LoVo (cell line): ENCODE measurements at regions not wholly inside any gene's neighbourhood (a gene's known extent, or its start where the extent isn't known, plus 50 kb on each side); places are given as distances from the start of the nearest gene placed in this dataset.

Experiments
- DNase-seq: peaks from one replicate; pipeline ENCODE4 v3.0.0-alpha.2; 2016; ENCODE audit warnings: low spot score

DNA sequence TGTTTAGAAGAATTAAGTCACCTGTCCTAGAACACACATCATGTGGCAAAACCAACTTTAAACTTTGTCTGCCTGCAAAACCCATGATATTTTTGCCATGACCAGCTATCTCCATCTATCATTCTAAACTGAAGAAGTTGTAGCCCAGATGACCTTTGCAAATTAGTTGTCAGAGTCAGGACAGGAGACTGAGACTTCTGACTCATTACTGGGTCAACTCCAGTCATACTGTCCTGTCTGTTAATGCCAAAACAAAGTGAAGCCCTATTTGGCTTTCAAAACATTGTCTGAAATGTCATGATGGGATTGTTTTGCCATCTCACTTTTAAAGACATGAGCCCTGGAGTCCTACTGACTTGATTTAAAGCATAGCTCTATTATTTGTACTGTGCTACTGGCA, 365.7 kb upstream of the CPEB2 start:
- DNase-seq: no peak

GRCh38 chr4:14640476-14640875, 361.8 kb upstream of the CPEB2 start:
- no peak for DNase-seq

DNA sequence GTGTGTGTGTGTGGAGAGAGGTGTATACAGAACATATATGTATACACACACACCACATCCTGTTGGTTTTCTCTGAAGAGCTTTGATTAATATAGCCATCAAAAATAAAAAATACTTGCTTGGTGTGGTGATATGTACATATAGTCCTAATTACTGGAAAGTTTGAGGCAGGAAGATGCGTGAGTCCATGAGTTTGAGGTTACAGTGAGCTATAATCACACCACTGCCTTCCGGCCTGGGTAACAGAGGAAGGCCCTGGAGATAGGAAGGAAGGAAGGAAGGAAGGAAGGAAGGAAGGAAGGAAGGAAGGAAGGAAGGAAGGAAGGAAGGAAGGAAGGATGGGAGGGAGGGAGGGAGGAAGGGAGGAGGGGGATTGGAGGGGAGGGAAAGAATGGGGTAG, 360.4 kb upstream of the CPEB2 start:
- DNase-seq: no peak

DNA sequence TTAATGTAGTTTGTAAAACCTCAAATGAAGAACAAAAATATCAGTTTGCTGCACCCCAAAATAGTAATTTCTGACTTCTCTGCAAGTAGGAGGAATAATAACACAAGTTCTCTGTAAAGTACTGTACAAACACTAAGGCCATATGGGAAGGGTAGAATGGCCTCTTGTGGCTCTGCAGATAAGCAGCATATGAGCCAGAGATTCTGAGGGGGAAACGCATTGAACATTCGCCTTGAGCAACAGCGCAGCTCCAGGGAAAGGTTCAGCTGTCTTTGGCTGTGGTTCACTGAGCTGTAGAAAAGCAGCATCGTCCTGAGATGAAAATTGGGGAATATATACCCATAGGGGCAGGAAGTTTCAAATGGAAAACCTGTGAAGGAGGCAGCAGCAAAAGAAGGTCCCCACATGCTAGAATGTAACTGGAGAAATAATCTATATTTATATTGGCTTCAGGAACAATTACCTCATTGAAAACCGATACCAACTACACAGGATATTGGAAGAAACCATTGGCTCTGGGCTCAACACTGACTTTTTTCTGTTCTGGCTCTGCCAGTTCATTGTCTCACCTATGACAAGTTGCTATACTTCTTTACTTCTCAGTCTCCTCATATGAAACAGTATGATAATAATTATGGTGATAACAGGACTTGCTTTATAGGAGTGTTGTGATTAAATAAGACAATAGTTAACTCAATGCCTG, 357.6 kb upstream of the CPEB2 start:
- DNase-seq: no peak

DNA sequence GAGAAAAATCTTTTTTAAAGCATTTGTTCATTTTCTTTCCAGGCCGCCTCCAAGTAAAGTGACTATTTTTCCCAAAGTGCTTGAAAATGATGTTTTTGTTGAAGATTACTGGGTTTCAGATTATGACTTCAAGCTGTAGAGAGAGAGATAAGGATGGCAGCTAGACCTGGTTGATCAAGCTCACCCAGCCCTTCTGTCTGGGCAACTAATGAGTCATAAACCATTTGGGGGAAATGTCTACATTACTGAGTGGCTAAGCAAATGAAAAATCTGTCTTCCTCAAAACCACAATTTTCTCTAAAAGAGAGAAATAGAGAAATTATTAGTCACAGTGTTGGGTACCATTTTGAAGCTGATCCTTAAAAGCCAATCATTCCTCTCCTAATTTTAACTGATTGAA, 355.4 kb upstream of the CPEB2 start:
- no peak for DNase-seq

DNA sequence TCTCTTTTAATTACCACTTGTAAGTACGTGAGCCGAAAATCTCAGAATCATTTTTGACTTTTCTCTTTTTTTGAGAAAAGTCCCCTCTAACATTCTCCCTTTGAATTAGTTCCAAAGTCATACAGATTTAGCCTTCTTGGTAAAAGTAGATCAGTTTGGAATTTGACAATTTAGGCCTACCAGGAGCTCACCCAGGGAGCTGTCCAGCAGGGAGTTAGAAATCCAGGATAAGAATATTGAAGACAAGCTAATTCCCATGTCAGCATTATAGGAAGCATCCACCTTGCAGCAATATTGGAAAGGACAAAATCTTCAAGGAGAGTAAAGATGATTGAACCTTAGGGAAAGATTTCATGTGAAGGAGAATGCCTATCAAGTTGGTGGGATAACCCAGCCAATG, 352.2 kb upstream of the CPEB2 start:
- no peak for DNase-seq

DNA sequence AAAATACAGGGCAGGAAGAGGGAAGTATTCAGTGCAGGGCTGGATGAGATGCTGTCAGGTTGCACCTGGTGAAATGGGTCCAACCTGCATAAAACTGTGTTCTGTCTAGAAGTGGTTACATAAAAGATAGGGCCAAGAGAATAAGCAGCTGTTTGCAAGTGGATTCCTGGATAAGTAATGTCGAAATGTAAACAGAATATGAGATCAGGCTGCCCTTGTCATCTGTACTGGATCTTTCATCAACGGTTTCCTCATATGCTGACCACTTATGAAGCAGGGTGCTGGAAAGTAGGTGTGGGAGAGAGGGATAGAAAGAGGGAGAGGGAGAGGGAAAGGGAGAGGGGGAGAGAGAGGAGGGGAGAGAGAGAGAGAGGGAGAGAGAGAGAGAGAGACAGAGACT, 349.8 kb upstream of the CPEB2 start:
- DNase-seq: no peak

GRCh38 chr4:14653338-14653737, 348.9 kb upstream of the CPEB2 start:
- no peak for DNase-seq

- DNase-seq: no peak
Observed at GRCh38 chr4:14659286-14659685, 343.0 kb upstream of the CPEB2 start.

DNA sequence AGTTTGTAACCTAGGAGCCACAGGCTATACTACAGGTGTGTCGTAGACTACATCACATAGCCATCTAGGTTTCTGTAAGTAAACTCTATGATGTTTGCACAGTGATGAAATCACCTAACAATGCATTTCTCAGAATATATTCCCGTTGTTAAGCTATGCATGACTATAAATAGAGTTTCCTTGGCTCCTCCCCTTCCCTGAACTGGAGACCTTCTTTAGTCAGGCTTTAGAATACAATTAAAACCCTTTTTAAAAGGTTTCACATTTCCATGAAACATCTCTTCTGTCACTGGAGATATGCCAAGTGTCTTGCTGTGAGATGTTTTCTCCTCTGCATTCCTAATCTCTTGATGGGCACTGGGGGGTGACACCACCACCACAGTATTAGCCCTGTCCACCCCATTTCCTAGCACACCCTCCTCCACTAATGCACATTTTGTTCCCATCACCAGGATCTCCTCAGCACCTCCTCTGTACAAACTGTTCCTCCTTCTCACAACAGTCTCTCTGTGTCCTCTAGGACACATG, 334.6 kb upstream of the CPEB2 start:
- DNase-seq: no peak

- DNase-seq: no peak
Observed at GRCh38 chr4:14668296-14668695, 334.0 kb upstream of the CPEB2 start.

DNA sequence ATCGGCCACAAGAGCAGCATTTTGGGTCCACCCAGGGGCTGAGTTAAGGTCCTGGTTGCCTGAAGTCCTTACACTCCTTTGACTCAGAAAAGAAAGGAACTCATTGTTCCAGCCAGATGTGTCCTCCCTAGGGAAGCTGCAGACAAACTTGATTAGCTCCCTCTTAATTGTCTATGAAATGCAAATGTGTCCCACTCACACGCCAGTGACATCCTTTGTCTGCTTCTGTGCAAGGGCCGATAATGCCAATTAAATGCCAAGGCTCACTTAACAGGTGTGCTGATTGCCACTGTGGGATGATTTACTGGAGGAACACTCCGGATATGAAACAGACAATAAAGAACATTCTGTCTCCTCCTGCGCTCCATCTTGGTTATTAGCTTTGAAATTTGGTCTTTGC, 332.9 kb upstream of the CPEB2 start:
- DNase-seq: no peak

DNA sequence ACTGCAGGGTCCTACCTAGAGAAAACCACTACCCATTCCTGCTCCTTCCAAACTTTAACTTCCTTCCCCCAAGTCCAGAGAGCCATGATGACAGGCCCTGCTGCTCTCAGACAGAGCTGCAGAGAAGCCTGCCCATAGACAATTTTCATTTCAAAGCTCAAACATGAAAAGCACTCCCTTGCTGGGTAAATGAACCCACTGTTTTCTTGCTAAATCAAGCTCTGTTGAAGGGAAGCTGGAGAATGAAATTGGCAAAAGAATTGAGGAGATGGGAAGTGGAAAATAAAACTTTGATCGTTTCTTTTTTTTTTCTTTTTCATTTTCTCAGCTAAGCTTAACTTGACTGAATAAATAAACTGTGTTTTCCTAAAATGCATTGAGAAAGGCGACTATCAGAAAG, 331.1 kb upstream of the CPEB2 start:
- no peak for DNase-seq

- DNase-seq: no peak
Observed at GRCh38 chr4:14675279-14675985, 326.8 kb upstream of the CPEB2 start.

DNA sequence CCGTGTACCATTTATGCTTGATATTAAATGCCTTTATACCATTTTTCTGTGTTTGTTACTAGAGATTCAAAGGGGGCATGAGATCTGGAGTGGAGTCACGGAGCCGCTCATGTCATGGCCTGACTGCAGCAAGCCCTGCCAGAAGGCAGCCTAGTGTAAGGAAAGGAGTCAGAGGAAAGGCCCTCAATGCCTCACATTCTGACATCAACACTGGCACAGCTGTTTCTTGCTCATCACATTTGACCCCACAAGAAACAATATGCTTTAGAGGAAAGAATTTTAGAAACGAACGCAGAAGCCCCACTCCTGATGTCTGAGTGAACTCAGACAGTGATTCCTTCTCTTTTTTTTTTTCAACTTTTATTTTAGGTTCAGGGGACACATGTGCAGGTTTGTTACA, 322.4 kb upstream of the CPEB2 start:
- DNase-seq: no peak

DNA sequence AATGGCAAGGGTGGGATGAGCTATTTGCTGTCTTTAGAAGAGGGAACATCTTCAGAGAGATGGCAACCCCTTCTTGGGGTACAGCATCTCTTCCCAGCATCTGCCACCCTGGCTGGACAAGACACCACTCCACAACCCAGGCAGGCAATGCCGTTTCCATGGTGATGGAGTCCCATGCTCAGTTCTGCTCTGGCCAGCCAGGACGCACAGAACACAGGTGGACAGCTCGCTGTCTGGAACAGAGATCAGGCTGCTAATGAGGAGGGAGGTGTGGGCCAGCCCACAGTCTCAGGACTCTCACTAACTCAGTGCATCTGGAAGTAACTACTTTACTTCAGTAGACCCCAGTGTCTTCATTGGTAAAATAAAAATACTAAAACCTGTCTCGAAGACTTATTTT, 321.0 kb upstream of the CPEB2 start:
- no peak for DNase-seq

DNA sequence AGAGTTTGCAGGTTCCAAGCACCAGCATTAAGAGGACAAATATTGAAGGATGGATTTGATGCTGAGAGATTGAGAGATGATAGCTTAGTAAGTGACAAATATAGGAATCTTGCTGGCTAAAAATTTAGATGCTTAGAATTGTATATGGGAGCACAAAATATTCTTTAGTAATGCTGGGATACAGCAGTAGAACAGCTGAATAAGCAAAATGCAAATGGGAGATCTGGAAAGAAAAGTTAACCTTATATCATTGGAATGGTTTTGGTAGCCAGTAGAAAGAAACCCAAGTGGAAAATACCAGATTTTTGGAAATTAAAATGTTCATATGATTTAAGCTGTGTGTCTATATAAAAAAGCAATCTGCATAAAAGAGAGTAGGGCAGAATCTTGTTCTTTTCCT, 308.6 kb upstream of the CPEB2 start:
- DNase-seq: no peak

- no peak for DNase-seq
Observed at GRCh38 chr4:14695095-14695845, 307.0 kb upstream of the CPEB2 start.

DNA sequence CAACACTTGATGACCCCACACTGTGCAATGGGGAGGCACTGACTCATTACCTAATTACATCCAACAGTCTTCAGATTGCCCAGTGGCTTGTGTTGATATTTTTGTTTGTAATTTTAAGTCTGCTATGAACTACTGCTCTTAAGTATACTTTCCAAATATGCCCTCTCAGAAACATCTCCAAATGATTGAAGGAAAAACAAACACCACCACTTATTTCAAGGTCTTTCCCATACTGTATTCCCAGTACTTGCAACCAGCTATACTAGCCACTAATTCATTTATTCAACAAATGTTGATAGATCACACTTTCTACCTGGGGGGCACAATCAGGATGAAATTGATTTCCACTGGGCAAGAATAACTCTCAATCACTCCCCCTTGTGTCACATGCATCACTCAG, 302.2 kb upstream of the CPEB2 start:
- DNase-seq: no peak

- DNase-seq: no peak
Observed at GRCh38 chr4:14700544-14700943, 301.7 kb upstream of the CPEB2 start.

DNA sequence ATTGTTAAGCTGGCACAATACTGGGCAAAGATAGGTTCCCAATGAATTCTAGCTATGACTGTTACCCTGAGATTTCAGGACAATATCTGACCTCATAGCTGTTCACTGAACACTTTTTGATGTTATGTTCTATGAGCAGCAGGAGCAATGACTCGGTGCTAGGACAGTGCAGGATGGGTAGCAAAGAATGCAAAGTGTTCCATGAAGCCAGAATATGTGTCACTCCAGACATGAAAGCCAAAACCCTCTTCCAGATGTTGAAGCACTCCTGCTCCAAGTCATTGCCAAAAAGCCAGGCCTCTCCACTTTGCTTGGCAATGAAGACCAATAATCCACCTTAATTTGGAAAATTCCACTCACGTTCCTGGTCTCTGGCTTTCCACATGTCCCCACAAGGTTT, 300.9 kb upstream of the CPEB2 start:
- DNase-seq: no peak

GRCh38 chr4:14701896-14702295, 300.4 kb upstream of the CPEB2 start:
- DNase-seq: no peak

DNA sequence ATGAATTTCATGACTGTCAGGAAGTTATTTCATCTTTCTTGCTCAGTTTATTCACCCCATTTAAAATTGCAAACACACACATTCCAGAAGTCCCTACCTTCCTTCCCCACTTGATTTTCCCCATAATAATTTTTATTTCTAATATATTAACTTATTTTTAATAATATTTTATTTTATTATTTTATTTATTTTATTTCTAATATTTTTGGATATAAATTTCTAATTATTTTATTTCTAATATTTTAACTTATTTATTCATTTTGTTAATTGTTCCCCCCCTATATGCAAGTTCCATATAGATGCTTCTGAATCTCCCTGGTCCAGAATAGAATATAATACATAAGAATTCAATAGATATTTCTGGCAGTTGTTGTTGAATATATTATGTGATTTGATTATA, 293.7 kb upstream of the CPEB2 start:
- DNase-seq: no peak
